ENCODE measurements at regions not wholly inside any gene's neighbourhood (a gene's known extent, or its start where the extent isn't known, plus 50 kb on each side); places are given as distances from the start of the nearest gene placed in this dataset.

- Histone ChIP-seq H3K27me3 (ENCODE audit: control insufficient read depth, insufficient read depth, low read length) (no peaks in the 10 kb centered on the region), H3K36me3 (ENCODE audit: control insufficient read depth, insufficient read depth, low read length) (no peaks in the 10 kb centered on the region), H3K27ac (ENCODE audit: low read length) (no peak overlapping the region), H3K4me1 (ENCODE audit: control insufficient read depth, insufficient read depth, low read length) (no peaks in the 10 kb centered on the region), H3K9me3 (ENCODE audit: control insufficient read depth, insufficient read depth, low read depth, low read length) (no peaks in the 10 kb centered on the region), H3K4me3 (ENCODE audit: low read depth in 2 of 2, low read length in 2 of 2) (no peak overlapping the region)
- intact Hi-C loops (cut with micrococcal nuclease; ENCODE audit: unreplicated experiment), result no loop called here
- TF ChIP-seq CTCF (IDR thresholded peaks at IDR 0.05) (no peak), REST (IDR thresholded peaks at IDR 0.05; ENCODE audit: insufficient read depth in 1 of 2, low read depth in 2 of 2, low read length in 1 of 2) (no peak), POLR2AphosphoS5 (IDR thresholded peaks at IDR 0.05; ENCODE audit: low read depth, low read length) (no peak), TCF7L2 (IDR thresholded peaks at IDR 0.05; ENCODE audit: low read depth, low read length) (no peak), SIN3A (IDR thresholded peaks at IDR 0.05; ENCODE audit: borderline replicate concordance, insufficient read depth, low read depth, low read length) (no peak)
- ATAC-seq (no peak), DNase-seq (ENCODE audit: low read depth, low spot score) (no peak)
- ChIA-PET CTCF (no interaction called here), POLR2A (no interaction called here)
- in situ Hi-C loops (cut with HindIII; ENCODE audit: low pct_unique_long_range_greater_than_20kb, low sequenced_read_pairs), result no loop called here
- no TSS peak for BruUV-seq (replicated peaks)
Measured at GRCh38 chrX:81537723-81538122, 335.8 kb downstream of the SH3BGRL start.

- Histone ChIP-seq H3K9me3 (ENCODE audit: control insufficient read depth, insufficient read depth, low read depth, low read length) (no peaks in the 10 kb centered on the region), H3K4me1 (ENCODE audit: control insufficient read depth, insufficient read depth, low read length) (no peaks in the 10 kb centered on the region), H3K36me3 (ENCODE audit: control insufficient read depth, insufficient read depth, low read length) (no peaks in the 10 kb centered on the region), H3K27ac (ENCODE audit: low read length) (no peak overlapping the region), H3K4me3 (ENCODE audit: low read depth in 2 of 2, low read length in 2 of 2) (no peak overlapping the region), H3K27me3 (ENCODE audit: control insufficient read depth, insufficient read depth, low read length) (no peaks in the 10 kb centered on the region)
- DNase-seq (ENCODE audit: low read depth, low spot score) (no peak), ATAC-seq (no peak)
- BruUV-seq (replicated peaks), result no TSS peak
- CTCF ChIA-PET, result no interaction called here
- in situ Hi-C loops (cut with HindIII; ENCODE audit: low pct_unique_long_range_greater_than_20kb, low sequenced_read_pairs) (no loop called here), intact Hi-C loops (cut with micrococcal nuclease; ENCODE audit: unreplicated experiment) (no loop called here)
- TF ChIP-seq SIN3A (IDR thresholded peaks at IDR 0.05; ENCODE audit: borderline replicate concordance, insufficient read depth, low read depth, low read length) (no peak), TCF7L2 (IDR thresholded peaks at IDR 0.05; ENCODE audit: low read depth, low read length) (no peak), REST (IDR thresholded peaks at IDR 0.05; ENCODE audit: insufficient read depth in 1 of 2, low read depth in 2 of 2, low read length in 1 of 2) (no peak), POLR2AphosphoS5 (IDR thresholded peaks at IDR 0.05; ENCODE audit: low read depth, low read length) (no peak), CTCF (IDR thresholded peaks at IDR 0.05) (no peak)
- POLR2A ChIA-PET, result no interaction called here
Measured at GRCh38 chrX:81542255-81542654, 340.4 kb downstream of the SH3BGRL start.
